Keratinocyte (primary cell): ENCODE measurements at regions not wholly inside any gene's neighbourhood (a gene's known extent, or its start where the extent isn't known, plus 50 kb on each side); places are given as distances from the start of the nearest gene placed in this dataset.
"Not testable (repeated sequence)": the region's sequence is repeated elsewhere in the genome, so short reads cannot be mapped to it uniquely, and the experiment has no call there.

ENCODE experiments used
- CTCF ChIP-seq, 3 experiments: IDR thresholded peaks in 1 of 3; conservative IDR thresholded peaks in 1 of 3; optimal IDR thresholded peaks in 1 of 3; 2 replicates in 2 of 3; 3 replicates in 1 of 3; pipeline versions ENCODE3 to v1.5.1; 2011; ENCODE audit warnings: low read length in 3 of 3, mild to moderate bottlenecking in 3 of 3, moderate library complexity in 2 of 3, control low read depth in 1 of 3, inconsistent platforms in 1 of 3; ENCODE audit not compliant: insufficient read depth in 2 of 3; ENCODE audit errors: extremely low read depth in 1 of 3
- EZH2 ChIP-seq: IDR thresholded peaks from one replicate; pipeline ENCODE4 v1.6.1; 2012; ENCODE audit warnings: inconsistent platforms, mild to moderate bottlenecking, low read length, moderate library complexity

GRCh38 chr17:16854636-16855035 is 117.3 kb downstream of the TNFRSF13B start:
- not testable (repeated sequence) for TF ChIP-seq CTCF (optimal IDR thresholded peaks at IDR 0.05 in 1 of 3, IDR thresholded peaks at IDR 0.05 in 1 of 3, conservative IDR thresholded peaks at IDR 0.05 in 1 of 3; ENCODE audit: extremely low read depth in 1 of 3, insufficient read depth in 2 of 3, low read length in 3 of 3); EZH2
